DOHH2 (cell line): ENCODE measurements at regions not wholly inside any gene's neighbourhood (a gene's known extent, or its start where the extent isn't known, plus 50 kb on each side); places are given as distances from the start of the nearest gene placed in this dataset.

Experiments
- EZH2phosphoT487 ChIP-seq: fragments of 200-600 bp; sonication (generic); IDR thresholded peaks from 2 replicates; pipeline ENCODE4 v1.6.1; 2017; ENCODE audit warnings: borderline replicate concordance, mild to moderate bottlenecking, antibody characterized with exemption, low read length, moderate library complexity, mixed read lengths
- TF ChIP-seq, protein P1 (sequence below): fragments of 200-600 bp; sonication (generic); IDR thresholded peaks from one replicate; pipeline ENCODE4 v1.5.1; 2014; ENCODE audit warnings: antibody characterized with exemption, mild to moderate bottlenecking, low read depth, low read length; ENCODE audit not compliant: poor library complexity, severe bottlenecking

DNA sequence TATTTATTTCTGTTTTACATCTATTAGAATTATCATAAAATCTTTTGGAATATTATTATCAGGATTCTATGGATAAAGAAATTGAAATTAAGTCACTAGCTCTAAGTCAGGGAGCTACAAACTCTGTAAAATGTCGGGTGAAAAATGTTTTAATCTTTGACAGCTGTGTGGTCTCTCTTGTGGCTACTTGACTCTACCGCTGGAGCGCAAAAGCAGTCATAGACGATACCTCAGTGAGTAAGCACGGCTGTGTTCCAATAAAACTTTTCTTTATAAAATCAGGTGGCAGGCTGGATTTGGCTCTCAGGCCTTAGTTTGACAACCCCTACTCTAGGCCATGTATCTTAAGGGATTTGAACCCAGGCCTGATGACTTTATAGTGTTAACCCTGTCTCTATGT lies 88.5 kb upstream of the PFN2 start:
- TF ChIP-seq, protein P1, sequence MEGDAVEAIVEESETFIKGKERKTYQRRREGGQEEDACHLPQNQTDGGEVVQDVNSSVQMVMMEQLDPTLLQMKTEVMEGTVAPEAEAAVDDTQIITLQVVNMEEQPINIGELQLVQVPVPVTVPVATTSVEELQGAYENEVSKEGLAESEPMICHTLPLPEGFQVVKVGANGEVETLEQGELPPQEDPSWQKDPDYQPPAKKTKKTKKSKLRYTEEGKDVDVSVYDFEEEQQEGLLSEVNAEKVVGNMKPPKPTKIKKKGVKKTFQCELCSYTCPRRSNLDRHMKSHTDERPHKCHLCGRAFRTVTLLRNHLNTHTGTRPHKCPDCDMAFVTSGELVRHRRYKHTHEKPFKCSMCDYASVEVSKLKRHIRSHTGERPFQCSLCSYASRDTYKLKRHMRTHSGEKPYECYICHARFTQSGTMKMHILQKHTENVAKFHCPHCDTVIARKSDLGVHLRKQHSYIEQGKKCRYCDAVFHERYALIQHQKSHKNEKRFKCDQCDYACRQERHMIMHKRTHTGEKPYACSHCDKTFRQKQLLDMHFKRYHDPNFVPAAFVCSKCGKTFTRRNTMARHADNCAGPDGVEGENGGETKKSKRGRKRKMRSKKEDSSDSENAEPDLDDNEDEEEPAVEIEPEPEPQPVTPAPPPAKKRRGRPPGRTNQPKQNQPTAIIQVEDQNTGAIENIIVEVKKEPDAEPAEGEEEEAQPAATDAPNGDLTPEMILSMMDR, result no peak
- TF ChIP-seq EZH2phosphoT487, result no peak
